Suprapubic skin (tissue), 4 donors: ENCODE measurements at regions not wholly inside any gene's neighbourhood (a gene's known extent, or its start where the extent isn't known, plus 50 kb on each side); places are given as distances from the start of the nearest gene placed in this dataset.

ENCODE experiments used
- DNase-seq, 2 donors: peaks; one replicate each; pipeline ENCODE4 v3.0.0-alpha.2; 2019; ENCODE audit warnings: low spot score in 2 of 2
- H3K27ac ChIP-seq: fragments of 200-600 bp; sonication (generic); one replicate; pipeline ENCODE4 v1.5.1; 2019
- H3K27me3 ChIP-seq: fragments of 200-600 bp; sonication (generic); one replicate; pipeline ENCODE4 v1.5.1; 2019
- H3K36me3 ChIP-seq: fragments of 200-600 bp; sonication (generic); one replicate; pipeline ENCODE4 v1.5.1; 2019
- H3K4me1 ChIP-seq: fragments of 200-600 bp; sonication (generic); one replicate; pipeline ENCODE4 v1.5.1; 2019
- H3K4me3 ChIP-seq: fragments of 200-600 bp; sonication (generic); one replicate; pipeline ENCODE4 v1.5.1; 2019; ENCODE audit warnings: mild to moderate bottlenecking
- H3K9me3 ChIP-seq: fragments of 200-600 bp; sonication (generic); one replicate; pipeline ENCODE4 v1.5.1; 2019
- CTCF ChIP-seq, 2 donors: fragments of 200-600 bp in 1 of 2; fragments of 450-650 bp in 1 of 2; sonication (generic) in 1 of 2; IDR thresholded peaks; one replicate each; pipeline ENCODE4 v1.5.1; 2016 to 2019; ENCODE audit warnings: antibody characterized with exemption in 2 of 2, mild to moderate bottlenecking in 1 of 2, moderate library complexity in 1 of 2
- EP300 ChIP-seq: sonication (generic); formaldehyde crosslinking; IDR thresholded peaks from one replicate; pipeline ENCODE4 v1.6.1; 2017; ENCODE audit warnings: antibody characterized with exemption
- POLR2A ChIP-seq, 2 donors: fragments of 450-650 bp; IDR thresholded peaks; one replicate each; pipeline ENCODE4 v1.6.1; 2017; ENCODE audit warnings: antibody characterized with exemption in 2 of 2, mild to moderate bottlenecking in 2 of 2, moderate library complexity in 2 of 2
- POLR2AphosphoS5 ChIP-seq, 3 donors: sonication (generic); formaldehyde crosslinking; IDR thresholded peaks; one replicate each; pipeline ENCODE4 v1.6.1; 2017; ENCODE audit warnings: antibody characterized with exemption in 3 of 3
- WGBS: methylation state at CpG from one replicate; pipeline ENCODE4 v1.1.5; 2018; 5-methylcytosine and 5-hydroxymethylcytosine counted together

GRCh38 chr14:43012817-43013216 is 1406.1 kb downstream of the LRFN5 start:
- DNase-seq: no peak
- H3K36me3 ChIP-seq: no peaks in the 10 kb centered on the region
- H3K27me3 ChIP-seq: no peaks in the 10 kb centered on the region
- H3K4me3 ChIP-seq: no peak overlapping the region
- H3K9me3 ChIP-seq: no peaks in the 10 kb centered on the region
- TF ChIP-seq CTCF (IDR thresholded peaks at IDR 0.05) (no peak), POLR2AphosphoS5 (IDR thresholded peaks at IDR 0.05) (no peak), EP300 (no peak), POLR2A (IDR thresholded peaks at IDR 0.05) (no peak)
- H3K27ac ChIP-seq: no peak overlapping the region
- WGBS: 77% methylated on average over 1 of the region's 1 CpG
- H3K4me1 ChIP-seq: no peaks in the 10 kb centered on the region

- DNase-seq: no peak
- H3K27ac ChIP-seq: no peak overlapping the region
- H3K36me3 ChIP-seq: no peaks in the 10 kb centered on the region
- H3K27me3 ChIP-seq: no peaks in the 10 kb centered on the region
- TF ChIP-seq POLR2AphosphoS5 (IDR thresholded peaks at IDR 0.05) (no peak), CTCF (IDR thresholded peaks at IDR 0.05) (no peak), EP300 (no peak), POLR2A (IDR thresholded peaks at IDR 0.05) (no peak)
- H3K4me3 ChIP-seq: no peak overlapping the region
- 43% methylated on average over 1 of the region's 1 CpG for WGBS
- H3K9me3 ChIP-seq: peaks cover 21% of the 10 kb centered on the region
- H3K4me1 ChIP-seq: no peaks in the 10 kb centered on the region
Observed at GRCh38 chr14:43005807-43006206, 1399.1 kb downstream of the LRFN5 start.

GRCh38 chr14:43003845-43004244 is 1397.2 kb downstream of the LRFN5 start:
- peaks cover 21% of the 10 kb centered on the region for H3K9me3 ChIP-seq
- H3K36me3 ChIP-seq: no peaks in the 10 kb centered on the region
- H3K4me1 ChIP-seq: no peaks in the 10 kb centered on the region
- H3K4me3 ChIP-seq: no peak overlapping the region
- no peak overlapping the region for H3K27ac ChIP-seq
- 88% methylated on average over 3 of the region's 3 CpGs for WGBS
- no peak for DNase-seq
- no peaks in the 10 kb centered on the region for H3K27me3 ChIP-seq
- TF ChIP-seq EP300 (no peak), CTCF (IDR thresholded peaks at IDR 0.05) (no peak), POLR2A (IDR thresholded peaks at IDR 0.05) (no peak), POLR2AphosphoS5 (IDR thresholded peaks at IDR 0.05) (no peak)

GRCh38 chr14:43001731-43002130 is 1395.1 kb downstream of the LRFN5 start:
- TF ChIP-seq EP300 (no peak), CTCF (IDR thresholded peaks at IDR 0.05) (no peak), POLR2A (IDR thresholded peaks at IDR 0.05) (no peak), POLR2AphosphoS5 (IDR thresholded peaks at IDR 0.05) (no peak)
- H3K36me3 ChIP-seq: no peaks in the 10 kb centered on the region
- no peak overlapping the region for H3K4me3 ChIP-seq
- H3K9me3 ChIP-seq: peaks cover 21% of the 10 kb centered on the region
- DNase-seq: no peak
- H3K27ac ChIP-seq: no peak overlapping the region
- H3K27me3 ChIP-seq: no peaks in the 10 kb centered on the region
- 81% methylated on average over 3 of the region's 3 CpGs for WGBS
- H3K4me1 ChIP-seq: no peaks in the 10 kb centered on the region

GRCh38 chr14:42994051-42994736 is 1387.5 kb downstream of the LRFN5 start:
- no peaks in the 10 kb centered on the region for H3K9me3 ChIP-seq
- no peak for TF ChIP-seq CTCF (IDR thresholded peaks at IDR 0.05)
- TF ChIP-seq POLR2A (IDR thresholded peaks at IDR 0.05): no peak
- no peak for TF ChIP-seq POLR2AphosphoS5 (IDR thresholded peaks at IDR 0.05)
- TF ChIP-seq EP300: no peak
- H3K27ac ChIP-seq: no peak overlapping the region
- 79% methylated on average over 2 of the region's 2 CpGs for WGBS
- no peaks in the 10 kb centered on the region for H3K4me1 ChIP-seq
- no peaks in the 10 kb centered on the region for H3K36me3 ChIP-seq
- no peak for DNase-seq
- no peak overlapping the region for H3K4me3 ChIP-seq
- no peaks in the 10 kb centered on the region for H3K27me3 ChIP-seq
